ENCODE measurements at regions not wholly inside any gene's neighbourhood (a gene's known extent, or its start where the extent isn't known, plus 50 kb on each side); places are given as distances from the start of the nearest gene placed in this dataset.
A peak's percentile ranks its signal among the peaks of the same experiment; 100 is the strongest.

- Mint-ChIP-seq H3K4me3 (no peak overlapping the region), H3K27me3 (ENCODE audit: low read depth) (peaks cover 5% of the 10 kb centered on the region), H3K27ac (peak overlapping the region in 1 of 3 experiments; percentile 87; a peak in 1 of 7 replicates), H3K36me3 (ENCODE audit: insufficient read depth in 1 of 3, low read depth in 3 of 3) (peaks cover 0 to 1% (median 0%) of the 10 kb centered on the region in 3 experiments; a peak in 1 of 7 replicates), H3K4me1 (peaks cover 2 to 5% of the 10 kb centered on the region in 2 experiments; a peak in 3 of 4 replicates), H3K9me3 (peaks cover 2 to 9% of the 10 kb centered on the region in 2 experiments; a peak in 2 of 5 replicates)
- Histone ChIP-seq H4K8ac (replicated peaks; ENCODE audit: insufficient read length, low read depth, low read length) (no peak overlapping the region), H3K27ac (ENCODE audit: insufficient read length, low read depth, low read length) (no peak overlapping the region), H3K23ac (ENCODE audit: insufficient read length, low read depth, low read length) (no peak overlapping the region), H3K56ac (ENCODE audit: insufficient read length, low read depth, low read length) (no peak overlapping the region), H3K27me3 (ENCODE audit: insufficient read depth, low read length) (peaks cover 2% of the 10 kb centered on the region; the same call in 1 of the 2 replicates), H3K9ac (ENCODE audit: extremely low read depth, insufficient read length, low read length) (no peak overlapping the region), H2BK20ac (ENCODE audit: low read depth, low read length, poor library complexity, severe bottlenecking) (no peak overlapping the region), H2BK12ac (ENCODE audit: insufficient read length, low read depth, low read length) (no peak overlapping the region), H3T11ph (ENCODE audit: low read length) (no peak overlapping the region), H3K79me1 (ENCODE audit: insufficient read depth, low read depth, low read length, poor library complexity, severe bottlenecking) (no peaks in the 10 kb centered on the region), H2BK5ac (ENCODE audit: insufficient read length, low read length) (no peak overlapping the region), H3K14ac (ENCODE audit: insufficient read depth, low read length) (no peak overlapping the region), H4K5ac (ENCODE audit: insufficient read length, low read depth, low read length) (no peak overlapping the region), H3K18ac (ENCODE audit: insufficient read length, low read depth, low read length) (no peak overlapping the region), H4K91ac (ENCODE audit: insufficient read length, low read depth, low read length) (no peak overlapping the region), H4K20me1 (ENCODE audit: control insufficient read depth, insufficient read depth, insufficient read length) (no peaks in the 10 kb centered on the region), H2AK5ac (ENCODE audit: insufficient read length, low read length) (no peak overlapping the region), H3K23me2 (ENCODE audit: insufficient read length, low read depth, low read length, poor library complexity, severe bottlenecking) (no peaks in the 10 kb centered on the region), H2BK15ac (ENCODE audit: low read depth, low read length) (no peak overlapping the region), H2BK120ac (ENCODE audit: low read depth, low read length, poor library complexity, severe bottlenecking) (no peak overlapping the region), H3K4me1 (ENCODE audit: insufficient read depth, low read length) (no peaks in the 10 kb centered on the region), H3K4me2 (ENCODE audit: insufficient read depth, insufficient read length, low read length) (no peak overlapping the region), H3K9me3 (ENCODE audit: control insufficient read depth, low read depth, low read length) (no peaks in the 10 kb centered on the region), H2AFZ (ENCODE audit: low read length) (no peak overlapping the region), H3K79me2 (ENCODE audit: insufficient read depth, low read length) (no peaks in the 10 kb centered on the region), H3K4ac (ENCODE audit: low read depth, low read length) (no peak overlapping the region)
- no peak for TF ChIP-seq CTCF (conservative IDR thresholded peaks at IDR 0.05)
- WGBS (ENCODE audit: extremely low coverage, insufficient read length, low lambda C conversion rate), result no CpG with 5 or more reads among the region's 3 CpGs
- DNase-seq, result no peak
Observed at GRCh38 chr12:124696693-124697476, 129.5 kb upstream of the NCOR2 start.

Measured in H9 (cell line).